GM12864 (cell line): ENCODE measurements at regions not wholly inside any gene's neighbourhood (a gene's known extent, or its start where the extent isn't known, plus 50 kb on each side); places are given as distances from the start of the nearest gene placed in this dataset.

ENCODE experiments used
- DNase-seq: peaks from one replicate; pipeline ENCODE4 v3.0.0-alpha.2; 2011; ENCODE audit warnings: low read depth
- H3K4me3 ChIP-seq: 2 replicates; pipeline ENCODE4 v1.5.1; 2011; ENCODE audit warnings: mild to moderate bottlenecking, low read depth, low read length, control low read depth
- TF ChIP-seq, protein P1 (sequence below): IDR thresholded peaks from 2 replicates; pipeline ENCODE4 v1.5.1; 2011; ENCODE audit warnings: low read depth, mild to moderate bottlenecking, moderate library complexity, low read length, control low read depth, inconsistent platforms; ENCODE audit errors: missing control alignments

DNA sequence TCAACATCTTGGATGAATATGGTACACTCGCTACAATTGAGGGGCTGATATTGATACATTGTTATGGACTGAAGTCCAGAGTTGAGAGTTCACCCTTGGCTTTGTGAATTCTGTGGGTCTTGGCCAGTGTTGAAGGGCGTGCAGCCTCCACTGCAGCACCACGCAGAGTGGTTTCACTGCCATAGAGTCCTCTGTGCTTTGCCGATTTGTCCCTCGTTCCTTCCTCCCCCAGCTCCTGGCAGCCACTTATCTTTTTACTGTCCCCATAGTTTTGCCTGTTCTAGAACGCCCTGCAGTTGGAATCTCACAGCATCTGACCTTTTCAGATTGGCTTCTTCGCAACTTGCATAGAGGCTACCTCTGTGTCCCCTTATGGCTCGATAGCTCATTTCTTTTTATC, 57.3 kb upstream of the IRS2 start:
- TF ChIP-seq, protein P1, sequence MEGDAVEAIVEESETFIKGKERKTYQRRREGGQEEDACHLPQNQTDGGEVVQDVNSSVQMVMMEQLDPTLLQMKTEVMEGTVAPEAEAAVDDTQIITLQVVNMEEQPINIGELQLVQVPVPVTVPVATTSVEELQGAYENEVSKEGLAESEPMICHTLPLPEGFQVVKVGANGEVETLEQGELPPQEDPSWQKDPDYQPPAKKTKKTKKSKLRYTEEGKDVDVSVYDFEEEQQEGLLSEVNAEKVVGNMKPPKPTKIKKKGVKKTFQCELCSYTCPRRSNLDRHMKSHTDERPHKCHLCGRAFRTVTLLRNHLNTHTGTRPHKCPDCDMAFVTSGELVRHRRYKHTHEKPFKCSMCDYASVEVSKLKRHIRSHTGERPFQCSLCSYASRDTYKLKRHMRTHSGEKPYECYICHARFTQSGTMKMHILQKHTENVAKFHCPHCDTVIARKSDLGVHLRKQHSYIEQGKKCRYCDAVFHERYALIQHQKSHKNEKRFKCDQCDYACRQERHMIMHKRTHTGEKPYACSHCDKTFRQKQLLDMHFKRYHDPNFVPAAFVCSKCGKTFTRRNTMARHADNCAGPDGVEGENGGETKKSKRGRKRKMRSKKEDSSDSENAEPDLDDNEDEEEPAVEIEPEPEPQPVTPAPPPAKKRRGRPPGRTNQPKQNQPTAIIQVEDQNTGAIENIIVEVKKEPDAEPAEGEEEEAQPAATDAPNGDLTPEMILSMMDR: no peak
- no peak for DNase-seq
- H3K4me3 ChIP-seq: no peak overlapping the region

- no peak for DNase-seq
- TF ChIP-seq, protein P1: no peak
- no peak overlapping the region for H3K4me3 ChIP-seq
These were observed 56.0 kb upstream of the IRS2 start for GRCh38 chr13:109842212-109842920.

DNA sequence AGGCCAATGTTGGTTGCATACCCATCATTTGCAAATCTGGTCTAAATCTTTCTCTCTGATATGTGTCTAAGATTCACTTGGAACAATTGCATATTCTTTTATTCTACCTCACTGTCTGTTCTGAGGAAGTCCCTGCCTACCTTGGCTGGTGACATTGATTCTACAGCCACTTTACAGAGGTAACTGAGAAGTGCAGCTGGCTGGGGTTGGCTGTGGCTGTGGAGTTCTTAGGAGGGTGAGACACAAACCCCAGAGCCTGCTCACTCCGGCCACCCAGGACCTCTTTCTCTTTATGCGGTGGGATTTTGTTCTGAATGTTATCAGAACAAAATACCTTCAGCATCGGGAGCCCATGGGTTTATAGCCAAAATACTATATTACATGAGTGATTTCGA, 54.5 kb upstream of the IRS2 start:
- DNase-seq: no peak
- no peak overlapping the region for H3K4me3 ChIP-seq
- TF ChIP-seq, protein P1: no peak

DNA sequence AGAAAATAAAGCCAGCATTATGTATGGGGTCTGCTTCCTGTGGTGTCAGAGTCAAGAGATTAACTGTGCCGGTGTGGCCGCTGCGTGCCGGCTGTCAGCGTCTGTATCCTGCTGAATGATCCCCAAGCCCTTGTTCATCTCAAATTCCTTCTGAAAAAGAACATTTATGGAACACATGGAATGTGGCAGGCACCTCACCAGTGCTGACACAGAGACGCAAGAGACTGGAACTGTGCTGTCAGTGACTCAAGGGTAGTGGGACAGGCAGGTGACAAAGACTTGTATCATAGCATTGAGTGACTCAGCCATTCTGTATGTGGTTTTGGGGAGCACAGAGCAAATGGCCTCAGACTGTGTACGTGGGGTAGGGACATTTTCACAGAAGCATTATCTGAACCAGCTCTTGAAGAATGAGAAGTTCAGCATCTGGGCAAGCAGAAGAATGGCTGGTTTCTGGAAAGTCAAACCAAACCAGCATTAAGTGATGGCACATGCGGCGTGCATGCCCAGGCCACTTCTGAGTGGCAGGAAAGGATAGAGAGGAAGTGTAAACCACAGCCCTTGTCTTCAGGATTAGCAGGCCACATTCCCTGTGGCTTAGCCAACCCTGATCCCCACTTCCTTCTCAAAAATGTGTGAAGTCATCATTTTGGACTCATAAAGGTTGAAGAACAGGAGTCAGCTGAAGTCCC, 54.0 kb upstream of the IRS2 start:
- TF ChIP-seq, protein P1: no peak
- DNase-seq: no peak

DNA sequence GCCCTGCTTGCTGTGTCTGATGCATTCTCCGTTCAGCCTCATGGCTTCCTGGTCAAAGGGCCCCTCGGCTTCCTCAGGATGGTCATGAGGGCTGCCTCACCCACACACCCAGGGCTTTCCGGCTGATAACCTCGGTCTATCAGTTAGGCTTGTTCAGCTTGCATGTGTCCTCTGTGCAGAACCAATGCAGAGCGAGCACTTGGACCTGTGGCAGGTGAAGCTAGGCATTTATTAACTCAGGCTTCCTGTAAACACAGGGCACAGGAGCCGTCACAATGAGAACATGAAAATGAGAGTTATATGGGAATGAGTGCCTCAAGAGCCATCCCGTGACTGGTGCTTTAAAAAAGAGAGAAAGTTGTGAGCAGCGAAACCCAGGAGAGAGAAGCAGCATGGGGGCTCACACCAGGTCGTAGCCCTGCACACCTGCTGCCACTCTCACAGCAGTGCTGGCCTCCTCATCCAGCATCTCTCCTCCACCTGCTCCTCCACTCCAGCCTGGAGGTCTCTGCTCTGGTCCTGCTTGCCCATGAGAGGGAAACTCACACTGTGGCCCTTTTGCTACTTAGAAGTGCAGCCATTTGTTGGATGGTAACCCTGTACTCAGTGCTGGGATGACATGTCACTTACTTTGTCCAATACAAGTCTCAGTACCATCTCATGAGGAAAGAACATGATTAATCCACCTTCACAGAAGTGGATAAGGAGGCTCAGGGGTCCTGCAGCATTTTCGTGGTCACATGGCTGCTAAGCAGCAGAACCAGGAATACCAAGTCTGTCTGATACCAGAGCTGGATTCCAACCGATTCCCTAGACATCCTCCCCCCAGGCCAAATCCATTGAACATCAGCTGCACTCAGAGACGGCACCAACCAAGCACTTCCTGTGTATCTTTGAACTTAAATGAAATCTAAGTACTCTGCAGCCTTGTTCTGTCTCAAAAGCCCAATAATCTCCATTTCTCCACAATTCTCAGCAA, 50.5 kb upstream of the IRS2 start:
- no peak overlapping the region for H3K4me3 ChIP-seq
- no peak for DNase-seq
- TF ChIP-seq, protein P1: no peak

More for the DNA sequence above, 54.0 kb upstream of the IRS2 start:
- no peak overlapping the region for H3K4me3 ChIP-seq
